GM21786 (cell line): ENCODE measurements at regions not wholly inside any gene's neighbourhood (a gene's known extent, or its start where the extent isn't known, plus 50 kb on each side); places are given as distances from the start of the nearest gene placed in this dataset.
A peak's percentile ranks its signal among the peaks of the same experiment; 100 is the strongest.

Experiments used
- ATAC-seq: cut with Tn5 transposase; IDR thresholded peaks from one replicate; pipeline ENCODE4 v1.9.1; 2021; ENCODE audit not compliant: unreplicated experiment

GRCh38 chr20:11200423-11200822 lies 526.6 kb upstream of the JAG1 start:
- ATAC-seq = no peak

DNA sequence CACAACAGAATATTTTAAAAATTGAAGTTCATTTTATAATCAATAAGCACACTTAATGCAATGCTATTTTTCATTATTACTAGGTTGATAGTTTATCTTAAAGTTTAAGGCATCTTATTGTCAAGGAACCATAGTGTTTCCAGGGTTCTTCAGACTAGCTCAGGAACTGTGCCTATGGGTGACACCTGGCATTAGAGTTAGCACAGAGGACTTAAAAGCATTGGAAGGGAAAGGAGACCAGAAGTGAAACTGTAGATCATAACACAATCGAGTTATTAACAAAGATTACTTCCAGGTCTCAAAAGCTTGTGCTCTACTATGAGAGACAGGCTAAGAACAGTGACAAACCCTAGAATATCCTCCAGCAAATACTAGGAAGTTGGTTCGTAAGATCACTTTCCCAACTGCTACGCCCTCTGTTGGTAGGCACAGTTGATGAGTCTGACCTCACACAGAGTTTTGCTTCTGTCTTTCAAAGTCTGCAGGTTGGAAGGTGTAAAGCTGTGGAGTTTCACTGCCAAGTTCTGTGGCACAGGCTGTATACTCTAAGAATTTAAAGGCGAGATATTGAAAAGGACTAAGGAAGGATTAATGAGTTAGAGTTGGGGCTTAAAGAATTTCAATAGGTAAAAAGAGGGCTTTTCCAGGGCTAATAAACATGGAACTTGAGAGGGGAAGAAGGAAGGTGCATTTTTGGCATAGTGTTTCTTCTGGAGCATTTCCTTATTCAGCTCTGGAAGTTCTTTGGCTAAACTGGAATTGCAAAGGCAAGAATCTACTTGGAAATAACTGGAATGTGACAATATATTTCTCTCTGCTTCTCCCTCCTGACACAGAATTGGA lies 531.3 kb upstream of the JAG1 start:
- peak; percentile 86 for ATAC-seq

- ATAC-seq = no peak
Observed at GRCh38 chr20:11205769-11206362, 532.1 kb upstream of the JAG1 start.

DNA sequence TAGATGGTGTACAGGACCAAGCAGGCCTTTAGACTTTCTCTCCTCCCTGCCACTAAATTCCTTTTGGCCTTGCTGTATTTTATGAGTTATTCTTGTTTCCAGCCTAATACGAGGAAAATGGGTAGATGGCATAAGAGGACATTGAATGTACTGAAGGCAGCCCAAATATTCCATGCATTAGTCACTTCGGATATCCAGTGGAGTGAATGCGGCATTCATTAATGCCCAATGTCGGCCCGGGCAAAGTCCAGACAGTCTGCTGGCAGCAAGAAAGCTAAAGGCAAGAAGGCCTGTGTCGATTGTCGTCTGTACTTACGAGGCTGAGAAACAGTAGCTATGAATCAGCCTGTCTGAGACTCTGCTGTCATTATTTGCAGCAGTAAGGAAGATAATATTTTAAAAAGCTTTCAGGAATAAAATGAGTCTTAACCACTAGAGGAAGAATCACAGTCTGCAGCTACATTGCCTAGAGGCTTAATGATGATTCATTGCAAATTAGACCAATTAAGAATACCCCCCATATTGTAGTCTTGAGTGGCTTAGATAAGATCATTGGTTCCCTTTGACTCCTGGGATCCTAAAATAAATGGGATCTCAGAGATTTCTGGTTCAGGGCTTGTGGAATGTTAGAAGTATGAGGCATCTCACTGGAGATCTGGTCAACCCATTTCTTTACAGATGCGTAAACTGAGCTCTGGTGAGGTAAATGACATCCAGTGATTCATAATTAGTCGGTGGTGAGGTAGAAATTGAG lies 534.1 kb upstream of the JAG1 start:
- no peak for ATAC-seq

DNA sequence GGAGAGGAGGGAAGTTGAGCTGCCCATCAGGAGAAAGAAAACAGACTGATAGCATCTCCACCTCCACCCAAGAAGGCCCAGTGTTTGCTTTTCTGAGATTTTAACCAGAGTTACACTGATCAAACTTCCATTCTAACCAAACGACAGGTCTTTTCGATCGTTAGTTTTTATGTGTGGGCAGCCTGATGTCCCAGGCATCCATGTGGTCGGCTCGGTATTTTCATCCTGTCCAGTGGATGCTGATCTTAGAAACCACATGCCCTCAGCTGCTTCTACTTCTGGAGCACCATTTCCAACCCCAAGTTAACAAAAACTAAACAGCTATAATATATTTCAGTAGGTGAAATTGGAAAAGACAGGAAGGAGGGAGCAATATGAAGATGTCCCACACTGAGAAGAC lies 536.8 kb upstream of the JAG1 start:
- no peak for ATAC-seq

DNA sequence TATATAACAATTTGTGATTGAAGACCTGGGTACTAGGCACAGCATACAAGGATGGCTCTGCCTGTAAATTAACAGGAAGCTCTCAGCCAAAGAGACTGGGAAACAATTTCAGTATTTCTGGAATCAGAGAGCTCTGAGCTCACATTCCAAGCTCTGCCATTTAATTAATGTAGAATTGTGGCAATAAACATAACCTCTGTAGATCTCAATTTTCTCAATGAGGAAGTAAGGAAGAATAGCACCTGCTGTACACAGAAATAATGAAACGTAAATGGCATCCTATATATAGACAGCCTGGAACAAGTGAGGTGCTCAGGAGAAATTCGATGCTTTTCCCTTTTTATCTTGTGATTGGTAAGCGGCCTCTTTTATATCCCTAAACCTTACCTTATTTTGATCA lies 538.5 kb upstream of the JAG1 start:
- no peak for ATAC-seq

- ATAC-seq = no peak
Observed at GRCh38 chr20:11212902-11213301, 539.1 kb upstream of the JAG1 start.

DNA sequence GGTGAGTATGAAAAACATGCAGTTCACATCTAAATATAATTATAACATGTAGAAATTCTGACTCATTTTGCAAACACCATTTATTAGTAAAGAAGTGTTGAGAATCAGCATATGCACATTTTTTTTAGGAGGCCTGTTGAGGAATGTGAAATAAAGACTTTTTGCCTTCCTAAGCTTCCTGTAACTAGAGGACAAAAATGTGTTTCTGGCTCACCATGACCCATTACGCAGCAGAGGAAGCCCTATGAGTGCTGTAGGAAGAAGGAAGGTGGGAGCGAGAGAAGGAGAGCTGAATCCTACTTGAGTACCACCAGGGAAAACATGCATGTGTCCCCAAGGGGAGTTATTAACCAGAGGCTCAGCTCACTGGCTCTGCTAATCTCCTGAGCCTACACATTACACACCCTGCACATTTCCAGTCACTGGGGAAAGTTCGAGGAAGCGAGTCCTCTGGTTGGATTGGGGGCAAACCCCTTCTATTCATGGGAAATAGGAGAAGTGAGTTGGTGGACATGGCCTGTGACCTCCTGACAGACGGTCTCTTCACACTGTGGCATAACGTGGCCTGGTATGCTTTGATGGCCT lies 540.5 kb upstream of the JAG1 start:
- no peak for ATAC-seq

- ATAC-seq = no peak
Observed at GRCh38 chr20:11216451-11217314, 542.9 kb upstream of the JAG1 start.

DNA sequence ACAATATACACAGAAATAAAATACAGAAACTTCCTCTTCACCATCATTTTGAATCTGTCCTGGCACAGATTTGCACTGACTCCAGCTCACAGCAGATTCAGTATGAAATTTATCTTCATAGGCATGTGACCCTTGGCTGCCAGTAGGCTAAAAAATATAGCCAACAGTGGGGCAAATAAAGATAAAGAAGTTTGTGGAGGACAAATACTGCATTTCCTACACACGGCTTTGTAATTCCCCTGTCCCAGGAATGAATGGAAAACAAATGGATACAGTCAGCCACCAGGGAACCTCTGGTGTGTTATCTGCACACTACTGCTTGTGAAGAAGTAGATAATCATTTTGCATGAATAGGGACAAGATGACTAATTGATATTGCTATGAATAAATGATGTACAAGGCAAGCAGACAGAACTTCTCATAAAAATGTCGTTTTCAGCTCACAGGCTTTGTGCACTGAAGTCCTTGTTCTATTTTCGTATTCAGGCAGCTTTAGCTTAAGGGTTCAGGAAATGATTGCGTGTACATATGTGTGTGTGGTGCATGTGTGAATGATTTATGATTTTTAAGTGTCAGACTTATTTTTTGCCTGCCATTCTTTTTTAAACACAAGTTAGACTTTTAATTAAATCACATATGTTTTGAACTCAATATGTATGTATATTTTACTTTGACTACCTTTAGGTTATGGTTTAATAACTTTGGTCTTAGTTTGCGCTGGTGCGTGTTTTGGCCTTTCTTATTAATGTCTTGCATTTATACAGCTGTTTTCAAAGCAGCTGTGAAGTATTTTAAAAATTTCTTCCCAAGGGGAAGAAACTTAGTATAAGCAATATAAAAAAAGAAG lies 543.8 kb upstream of the JAG1 start:
- ATAC-seq = no peak

DNA sequence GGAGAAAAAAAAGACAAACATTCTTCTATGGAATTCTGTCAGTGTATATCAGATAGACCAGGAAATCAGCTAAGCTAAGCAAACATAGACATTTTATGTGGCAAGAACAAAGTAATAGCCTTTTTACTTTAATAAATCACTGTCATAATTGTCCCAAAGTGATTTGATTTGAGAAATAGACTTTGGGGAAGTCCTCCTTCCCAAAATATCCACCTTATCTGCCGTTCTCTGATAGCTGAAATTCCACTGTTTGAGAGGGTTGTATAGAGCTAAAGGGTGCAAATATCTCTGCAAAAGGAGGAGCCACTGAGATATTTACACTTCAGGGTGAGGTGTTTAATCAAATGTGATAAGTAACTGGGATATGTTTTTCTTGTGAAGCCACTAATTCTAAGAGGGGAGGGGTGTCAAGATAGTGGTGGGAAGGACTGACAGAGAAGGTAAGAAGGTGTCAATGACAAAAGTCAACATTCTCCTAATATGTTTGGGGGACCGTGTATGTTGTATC lies 544.4 kb upstream of the JAG1 start:
- ATAC-seq = no peak

- ATAC-seq = no peak
Observed at GRCh38 chr20:11219192-11219591, 545.4 kb upstream of the JAG1 start.

DNA sequence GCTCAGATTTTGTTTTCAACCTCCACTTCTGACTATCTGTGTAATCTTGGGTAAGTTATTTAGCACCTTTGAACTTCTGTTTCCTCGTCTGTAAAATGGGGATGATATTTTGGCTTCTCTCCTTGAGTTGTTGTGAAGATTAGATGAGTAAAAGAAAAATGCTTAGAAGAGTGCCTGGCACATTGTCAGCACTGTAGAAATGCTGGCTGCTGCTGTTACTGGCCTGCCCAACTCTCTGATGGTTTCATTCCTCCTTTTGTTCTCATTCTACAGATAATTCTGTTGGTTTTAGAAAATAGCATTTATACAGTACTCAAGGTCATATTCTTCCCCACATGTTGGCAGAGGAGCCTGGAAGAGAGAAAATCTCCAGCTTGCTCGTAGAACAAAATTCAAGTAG lies 547.2 kb upstream of the JAG1 start:
- no peak for ATAC-seq

DNA sequence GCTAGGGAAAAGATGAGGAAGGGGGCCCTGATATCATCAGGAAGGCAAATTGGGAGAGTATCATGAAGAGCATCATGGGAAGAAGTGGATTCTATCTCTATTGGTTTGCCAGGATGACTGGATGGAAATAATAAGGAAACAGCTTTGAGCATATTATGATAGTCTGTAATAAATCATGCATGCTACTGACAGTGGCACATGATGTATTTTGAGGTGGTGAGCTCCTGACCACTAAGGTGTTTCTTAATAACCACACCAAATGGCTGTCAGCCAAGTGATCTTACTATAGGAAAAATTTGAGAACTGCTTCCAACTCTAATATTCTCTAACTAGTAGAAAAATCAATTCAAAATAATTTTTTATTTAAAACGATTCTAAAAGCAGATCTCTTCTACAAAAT lies 548.4 kb upstream of the JAG1 start:
- no peak for ATAC-seq

DNA sequence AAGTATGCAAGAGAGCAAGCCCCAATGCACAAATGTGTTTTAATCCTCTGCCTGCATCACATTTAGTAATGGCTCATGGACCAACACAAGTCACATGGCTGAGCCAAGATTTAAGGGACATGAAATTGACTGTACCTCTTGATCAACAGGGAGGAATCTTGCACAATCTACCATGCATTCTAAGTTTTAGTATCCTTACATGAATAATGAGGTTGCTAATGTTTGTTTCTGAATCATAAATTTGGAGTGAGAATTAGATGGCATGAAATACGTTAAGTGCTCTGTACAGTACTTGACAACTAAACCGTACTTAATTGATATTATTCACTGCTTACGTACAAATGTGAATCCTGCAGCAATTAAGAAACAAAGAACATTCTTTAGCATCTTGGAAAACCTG lies 553.8 kb upstream of the JAG1 start:
- ATAC-seq = no peak

GRCh38 chr20:11229772-11230171 lies 556.0 kb upstream of the JAG1 start:
- no peak for ATAC-seq

- no peak for ATAC-seq
Observed at GRCh38 chr20:11230999-11231398, 557.2 kb upstream of the JAG1 start.

DNA sequence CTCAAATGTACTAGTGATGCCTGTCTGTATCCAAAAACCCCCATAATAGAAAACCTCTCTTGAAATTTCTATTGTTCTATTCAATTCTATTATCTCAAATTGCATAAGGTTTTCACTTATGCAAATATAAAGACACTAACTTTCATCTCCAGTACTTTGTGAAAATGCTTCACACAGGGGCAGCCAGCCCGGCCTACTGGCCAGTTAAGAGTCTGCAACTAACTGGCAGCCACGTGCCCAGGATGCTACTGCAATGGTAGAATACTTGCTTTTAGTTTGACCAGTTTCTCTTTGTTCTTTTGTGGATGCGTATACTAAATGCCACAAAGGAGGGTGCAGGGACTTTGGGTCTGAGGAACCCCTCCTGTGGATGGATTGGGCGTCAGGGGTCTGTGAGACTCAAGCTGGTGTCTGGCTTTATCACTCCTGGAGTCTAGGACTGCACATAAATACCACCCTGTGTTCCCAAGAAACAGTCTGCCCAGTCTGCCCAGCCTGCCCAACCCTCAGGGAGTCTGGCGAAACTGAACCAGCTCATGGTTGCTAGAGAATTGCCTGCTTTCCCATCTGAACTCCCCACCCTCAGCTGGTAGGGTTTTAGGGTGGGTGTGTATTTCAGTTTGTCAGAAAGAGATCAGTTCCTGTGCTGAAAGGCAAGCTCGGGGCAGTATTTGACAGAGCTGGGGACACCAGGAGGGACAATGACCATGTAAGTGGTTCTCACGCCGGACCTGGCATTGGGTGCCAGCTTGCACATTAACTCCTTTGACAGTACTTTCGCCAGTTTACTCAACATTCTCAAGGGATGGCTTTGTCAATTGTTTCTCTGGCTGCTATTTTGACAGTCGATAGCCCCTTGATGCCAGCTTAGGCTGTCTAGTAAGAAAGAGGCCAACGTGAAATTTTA lies 558.2 kb upstream of the JAG1 start:
- ATAC-seq = no peak

GRCh38 chr20:11232896-11233295 lies 559.1 kb upstream of the JAG1 start:
- no peak for ATAC-seq
